Peyer's patch (tissue), 4 donors: ENCODE measurements at regions not wholly inside any gene's neighbourhood (a gene's known extent, or its start where the extent isn't known, plus 50 kb on each side); places are given as distances from the start of the nearest gene placed in this dataset.

ENCODE experiments used
- CTCF ChIP-seq, 6 experiments: fragments of 450-650 bp in 4 of 6; fragments of 200-600 bp in 2 of 6; sonication (generic) in 1 of 6; IDR thresholded peaks; one replicate each; pipeline ENCODE4 v1.5.1; 2017 to 2019; ENCODE audit warnings: antibody characterized with exemption in 6 of 6, mild to moderate bottlenecking in 3 of 6, moderate library complexity in 1 of 6
- POLR2A ChIP-seq, 2 donors: fragments of 450-650 bp; IDR thresholded peaks; one replicate each; pipeline ENCODE4 v1.5.1; 2017; ENCODE audit warnings: antibody characterized with exemption in 2 of 2, mild to moderate bottlenecking in 2 of 2, moderate library complexity in 2 of 2

DNA sequence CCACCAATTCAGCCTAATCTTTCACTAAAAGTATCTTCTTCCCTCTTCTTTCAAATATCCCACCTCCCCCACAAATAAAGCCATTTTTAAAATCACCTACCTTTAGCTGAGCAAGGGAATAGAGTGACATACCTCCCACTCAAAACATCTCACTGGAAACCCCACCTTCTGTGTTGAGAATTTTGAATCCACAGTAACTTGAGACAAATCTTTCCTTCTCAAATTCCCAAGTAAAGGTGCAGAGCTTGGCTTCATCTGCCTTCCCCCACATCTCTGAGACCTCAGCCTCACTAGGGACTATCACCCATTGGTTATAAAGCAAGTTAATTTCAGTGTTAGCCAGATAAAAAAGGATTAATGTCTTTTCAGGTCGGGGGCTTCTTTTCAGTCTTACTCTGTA is 180.4 kb downstream of the INO80D start:
- no peak for TF ChIP-seq CTCF (IDR thresholded peaks at IDR 0.05)
- no peak for TF ChIP-seq POLR2A (IDR thresholded peaks at IDR 0.05)
